ENCODE measurements at regions not wholly inside any gene's neighbourhood (a gene's known extent, or its start where the extent isn't known, plus 50 kb on each side); places are given as distances from the start of the nearest gene placed in this dataset.

GRCh38 chr7:131076032-131076431, 251.6 kb upstream of the MKLN1 start:
- Histone ChIP-seq H3K4me1 (ENCODE audit: control insufficient read depth in 1 of 2, insufficient read depth in 2 of 2, low read length in 2 of 2) (peaks cover 4 to 5% of the 10 kb centered on the region in 2 donors), H4K20me1 (ENCODE audit: insufficient read depth, low read length) (peaks cover 100% of the 10 kb centered on the region), H3K9ac (ENCODE audit: insufficient read depth, low read length, poor library complexity, severe bottlenecking) (no peak overlapping the region), H3K4me2 (replicated peaks; ENCODE audit: extremely low read depth, low read length, poor library complexity, severe bottlenecking) (no peak overlapping the region), H3K36me3 (replicated peaks in 1 of 2; ENCODE audit: control insufficient read depth in 1 of 2, insufficient read depth in 2 of 2, low read length in 2 of 2) (peaks cover 0 to 7% of the 10 kb centered on the region in 2 donors), H3K9me3 (replicated peaks in 1 of 2; ENCODE audit: control insufficient read depth in 1 of 2, insufficient read depth in 1 of 2, low read length in 2 of 2) (no peaks in the 10 kb centered on the region), H3K27me3 (ENCODE audit: control insufficient read depth in 2 of 2, insufficient read depth in 2 of 2, low read length in 2 of 2) (no peaks in the 10 kb centered on the region), H2AFZ (ENCODE audit: insufficient read depth, low read depth, low read length, poor library complexity, severe bottlenecking) (no peak overlapping the region), H3K27ac (ENCODE audit: low read depth in 1 of 2, low read length in 2 of 2) (no peak overlapping the region), H3K79me2 (ENCODE audit: insufficient read depth, low read length) (no peaks in the 10 kb centered on the region), H3K4me3 (replicated peaks in 1 of 3; ENCODE audit: low read depth in 2 of 3, low read length in 3 of 3) (no peak overlapping the region)
- peaks cover 0 to 6% (median 0%) of the 10 kb centered on the region in 7 donors for H3K9me3 Mint-ChIP-seq
- 90% methylated on average over 2 of the region's 3 CpGs for WGBS (ENCODE audit: insufficient coverage)
- no peaks in the 10 kb centered on the region for H3K27me3 Mint-ChIP-seq (ENCODE audit: low read depth in 3 of 3)
- no peak for DNase-seq
- intact Hi-C loops (cut with micrococcal nuclease), result no loop called here
- H3K36me3 Mint-ChIP-seq, result peaks cover 16 to 23% of the 10 kb centered on the region in 2 donors
- no peak for TF ChIP-seq CTCF (IDR thresholded peaks at IDR 0.05)
- H3K27ac Mint-ChIP-seq, result peak overlapping the region in 1 of 7 donors; percentile 2
- peaks cover 6% of the 10 kb centered on the region for H3K4me1 Mint-ChIP-seq
- H3K4me3 Mint-ChIP-seq, result no peak overlapping the region

GRCh38 chr7:131076711-131077181, 250.9 kb upstream of the MKLN1 start:
- H3K27ac Mint-ChIP-seq, result peak overlapping the region in 1 of 7 donors; percentile 20
- intact Hi-C loops (cut with micrococcal nuclease), result no loop called here
- no peak for TF ChIP-seq CTCF (IDR thresholded peaks at IDR 0.05)
- no peak overlapping the region for H3K4me3 ChIP-seq (replicated peaks in 1 of 3; ENCODE audit: low read depth in 2 of 3, low read length in 3 of 3)
- H3K9me3 ChIP-seq (replicated peaks in 1 of 2; ENCODE audit: control insufficient read depth in 1 of 2, insufficient read depth in 1 of 2, low read length in 2 of 2), result no peaks in the 10 kb centered on the region
- H3K9ac ChIP-seq (ENCODE audit: insufficient read depth, low read length, poor library complexity, severe bottlenecking), result no peak overlapping the region
- H3K4me1 Mint-ChIP-seq, result peaks cover 6% of the 10 kb centered on the region
- H3K36me3 ChIP-seq (replicated peaks in 1 of 2; ENCODE audit: control insufficient read depth in 1 of 2, insufficient read depth in 2 of 2, low read length in 2 of 2), result peaks cover 0 to 7% of the 10 kb centered on the region in 2 donors
- H3K36me3 Mint-ChIP-seq, result peaks cover 16 to 23% of the 10 kb centered on the region in 2 donors
- WGBS (ENCODE audit: insufficient coverage), result 95% methylated on average over 4 of the region's 4 CpGs
- DNase-seq, result no peak
- no peak overlapping the region for H3K4me3 Mint-ChIP-seq
- H3K27ac ChIP-seq (ENCODE audit: low read depth in 1 of 2, low read length in 2 of 2), result no peak overlapping the region
- peaks cover 100% of the 10 kb centered on the region for H4K20me1 ChIP-seq (ENCODE audit: insufficient read depth, low read length)
- H3K4me1 ChIP-seq (ENCODE audit: control insufficient read depth in 1 of 2, insufficient read depth in 2 of 2, low read length in 2 of 2), result peaks cover 4 to 5% of the 10 kb centered on the region in 2 donors
- H3K9me3 Mint-ChIP-seq, result peaks cover 0 to 6% (median 0%) of the 10 kb centered on the region in 7 donors
- no peaks in the 10 kb centered on the region for H3K79me2 ChIP-seq (ENCODE audit: insufficient read depth, low read length)
- H3K27me3 ChIP-seq (ENCODE audit: control insufficient read depth in 2 of 2, insufficient read depth in 2 of 2, low read length in 2 of 2), result no peaks in the 10 kb centered on the region
- H3K27me3 Mint-ChIP-seq (ENCODE audit: low read depth in 3 of 3), result no peaks in the 10 kb centered on the region
- H2AFZ ChIP-seq (ENCODE audit: insufficient read depth, low read depth, low read length, poor library complexity, severe bottlenecking), result no peak overlapping the region
- H3K4me2 ChIP-seq (replicated peaks; ENCODE audit: extremely low read depth, low read length, poor library complexity, severe bottlenecking), result no peak overlapping the region

All from CD14-positive monocyte (primary cell).